Type B pancreatic cell (in vitro differentiated cells): ENCODE measurements at regions not wholly inside any gene's neighbourhood (a gene's known extent, or its start where the extent isn't known, plus 50 kb on each side); places are given as distances from the start of the nearest gene placed in this dataset.
"Not testable (repeated sequence)": the region's sequence is repeated elsewhere in the genome, so short reads cannot be mapped to it uniquely, and the experiment has no call there.

Experiments
- DNase-seq: peaks from one replicate; pipeline ENCODE4 v3.0.0; 2021; ENCODE audit warnings: mixed read lengths; ENCODE audit not compliant: unreplicated experiment; ENCODE audit errors: extremely low spot score
- H3K27ac Mint-ChIP-seq: 2 replicates; pipeline ENCODE4 v1.8.0; 2021; ENCODE audit warnings: mild to moderate bottlenecking, mixed read lengths
- H3K27me3 Mint-ChIP-seq: 2 replicates; pipeline ENCODE4 v1.8.0; 2021; ENCODE audit warnings: mixed read lengths
- H3K36me3 Mint-ChIP-seq: 2 replicates; pipeline ENCODE4 v1.8.0; 2021; ENCODE audit warnings: mixed read lengths
- H3K4me1 Mint-ChIP-seq: one replicate; pipeline ENCODE4 v1.8.0; 2021; ENCODE audit warnings: mixed read lengths; ENCODE audit not compliant: unreplicated experiment
- H3K4me3 Mint-ChIP-seq: 2 replicates; pipeline ENCODE4 v1.8.0; 2021; ENCODE audit warnings: mild to moderate bottlenecking, mixed read lengths
- H3K9me3 Mint-ChIP-seq: 2 replicates; pipeline ENCODE4 v1.8.0; 2021; ENCODE audit warnings: mixed read lengths
- CTCF ChIP-seq: fragments of 200-600 bp; sonication (generic); conservative IDR thresholded peaks from 2 replicates; pipeline ENCODE4 v1.5.0; 2021; ENCODE audit warnings: antibody characterized with exemption, mild to moderate bottlenecking

- no peak for TF ChIP-seq CTCF
- Mint-ChIP-seq H3K27ac (no peak overlapping the region), H3K4me3 (no peak overlapping the region), H3K27me3 (no peaks in the 10 kb centered on the region), H3K36me3 (no peaks in the 10 kb centered on the region), H3K4me1 (no peaks in the 10 kb centered on the region), H3K9me3 (no peaks in the 10 kb centered on the region)
- DNase-seq: no peak
Observed at GRCh38 chr11:82184966-82185365, 548.7 kb downstream of the FAM181B start.

GRCh38 chr11:82183346-82183745 is 550.3 kb downstream of the FAM181B start:
- no peaks in the 10 kb centered on the region for H3K27me3 Mint-ChIP-seq
- no peaks in the 10 kb centered on the region for H3K4me1 Mint-ChIP-seq
- H3K27ac Mint-ChIP-seq: no peak overlapping the region

GRCh38 chr11:82182697-82183096 is 551.0 kb downstream of the FAM181B start:
- not testable (repeated sequence) for H3K9me3 Mint-ChIP-seq, H3K36me3 Mint-ChIP-seq, H3K27me3 Mint-ChIP-seq

More at GRCh38 chr11:82183346-82183745, 550.3 kb downstream of the FAM181B start:
- no peaks in the 10 kb centered on the region for H3K36me3 Mint-ChIP-seq
- no peak for TF ChIP-seq CTCF
- no peak overlapping the region for H3K4me3 Mint-ChIP-seq
- no peak for DNase-seq
- H3K9me3 Mint-ChIP-seq: no peaks in the 10 kb centered on the region

GRCh38 chr11:82181796-82182195 is 551.9 kb downstream of the FAM181B start:
- H3K36me3 Mint-ChIP-seq, H3K27ac Mint-ChIP-seq, DNase-seq, H3K4me1 Mint-ChIP-seq, H3K27me3 Mint-ChIP-seq, H3K4me3 Mint-ChIP-seq, H3K9me3 Mint-ChIP-seq: not testable (repeated sequence)

More at GRCh38 chr11:82182697-82183096, 551.0 kb downstream of the FAM181B start:
- not testable (repeated sequence) for H3K4me1 Mint-ChIP-seq, DNase-seq, H3K4me3 Mint-ChIP-seq, H3K27ac Mint-ChIP-seq

- TF ChIP-seq CTCF: no peak
- H3K36me3 Mint-ChIP-seq: no peaks in the 10 kb centered on the region
Observed at GRCh38 chr11:82176945-82177344, 556.7 kb downstream of the FAM181B start.

GRCh38 chr11:82176365-82176764 is 557.3 kb downstream of the FAM181B start:
- no peak for TF ChIP-seq CTCF
- Mint-ChIP-seq H3K27me3 (no peaks in the 10 kb centered on the region), H3K27ac (no peak overlapping the region), H3K36me3 (no peaks in the 10 kb centered on the region), H3K4me3 (no peak overlapping the region), H3K4me1 (no peaks in the 10 kb centered on the region), H3K9me3 (peaks cover 4% of the 10 kb centered on the region)
- no peak for DNase-seq

More at GRCh38 chr11:82176945-82177344, 556.7 kb downstream of the FAM181B start:
- no peak for DNase-seq
- no peak overlapping the region for H3K4me3 Mint-ChIP-seq
- H3K27ac Mint-ChIP-seq: no peak overlapping the region
- H3K9me3 Mint-ChIP-seq: peaks cover 4% of the 10 kb centered on the region
- H3K27me3 Mint-ChIP-seq: no peaks in the 10 kb centered on the region
- H3K4me1 Mint-ChIP-seq: no peaks in the 10 kb centered on the region

- no peak overlapping the region for H3K4me3 Mint-ChIP-seq
- H3K9me3 Mint-ChIP-seq: peaks cover 4% of the 10 kb centered on the region
- H3K27ac Mint-ChIP-seq: no peak overlapping the region
- H3K4me1 Mint-ChIP-seq: no peaks in the 10 kb centered on the region
- TF ChIP-seq CTCF: peak; percentile 70
- no peak for DNase-seq
- H3K27me3 Mint-ChIP-seq: no peaks in the 10 kb centered on the region
- H3K36me3 Mint-ChIP-seq: no peaks in the 10 kb centered on the region
Observed at GRCh38 chr11:82174610-82175009, 559.1 kb downstream of the FAM181B start.
